CD8-positive, alpha-beta memory T cell (primary cell): ENCODE measurements at regions not wholly inside any gene's neighbourhood (a gene's known extent, or its start where the extent isn't known, plus 50 kb on each side); places are given as distances from the start of the nearest gene placed in this dataset.
"Not testable (repeated sequence)": the region's sequence is repeated elsewhere in the genome, so short reads cannot be mapped to it uniquely, and the experiment has no call there.

Experiments
- CTCF ChIA-PET: fragments of 350-600 bp; sonication (Branson Sonifier 250); formaldehyde crosslinking; loops from one replicate; lab custom pipeline; 2021; ENCODE audit warnings: antibody characterized with exemption; lab: Charles Lee
- POLR2A ChIA-PET: fragments of 350-600 bp; sonication (Branson Sonifier 250); formaldehyde crosslinking; loops from one replicate; lab custom pipeline; 2021; ENCODE audit warnings: antibody characterized with exemption; lab: Charles Lee
- DNase-seq, 5 donors: peaks; one replicate each; pipeline versions ENCODE4 v3.0.0 to v3.0.0-alpha.2; 2020 to 2022; ENCODE audit warnings: mixed read lengths in 1 of 5
- H3K27ac ChIP-seq: one replicate; pipeline ENCODE4 v1.7.0; 2013; ENCODE audit warnings: low read depth, mild to moderate bottlenecking, low read length, moderate library complexity
- H3K27me3 ChIP-seq: 2 replicates; pipeline ENCODE4 v1.7.0; 2013; ENCODE audit warnings: low read length, mild to moderate bottlenecking; ENCODE audit not compliant: insufficient read depth, poor library complexity, severe bottlenecking
- H3K36me3 ChIP-seq: 2 replicates; pipeline ENCODE4 v1.7.0; 2013; ENCODE audit warnings: mild to moderate bottlenecking, low read length, moderate library complexity; ENCODE audit not compliant: insufficient read depth
- H3K4me1 ChIP-seq: 2 replicates; pipeline ENCODE4 v1.7.0; 2013; ENCODE audit warnings: mild to moderate bottlenecking, low read length, moderate library complexity; ENCODE audit not compliant: insufficient read depth
- H3K4me3 ChIP-seq: 2 replicates; pipeline ENCODE4 v1.7.0; 2013; ENCODE audit warnings: mild to moderate bottlenecking, low read length
- H3K9me3 ChIP-seq: 2 replicates; pipeline ENCODE4 v1.7.0; 2013; ENCODE audit warnings: mild to moderate bottlenecking, low read length
- H3K27ac Mint-ChIP-seq, 8 donors: one replicate each; pipeline ENCODE4 v1.8.0; 2020 to 2021; ENCODE audit warnings: mixed read lengths in 8 of 8, mild to moderate bottlenecking in 6 of 8, inconsistent platforms in 3 of 8, moderate library complexity in 3 of 8
- H3K27me3 Mint-ChIP-seq, 2 donors: one replicate each; pipeline ENCODE4 v1.8.0; 2020 to 2021; ENCODE audit warnings: mixed read lengths in 2 of 2, mild to moderate bottlenecking in 1 of 2, moderate library complexity in 1 of 2
- H3K36me3 Mint-ChIP-seq, 3 donors: one replicate each; pipeline ENCODE4 v1.8.0; 2020 to 2021; ENCODE audit warnings: mixed read lengths in 3 of 3, inconsistent platforms in 1 of 3, mild to moderate bottlenecking in 1 of 3
- H3K4me1 Mint-ChIP-seq, 3 donors: one replicate each; pipeline ENCODE4 v1.8.0; 2020 to 2021; ENCODE audit warnings: mixed read lengths in 3 of 3, inconsistent platforms in 1 of 3, mild to moderate bottlenecking in 1 of 3
- H3K4me3 Mint-ChIP-seq, 7 donors: one replicate each; pipeline ENCODE4 v1.8.0; 2020 to 2021; ENCODE audit warnings: mixed read lengths in 7 of 7, mild to moderate bottlenecking in 6 of 7, moderate library complexity in 4 of 7, inconsistent platforms in 2 of 7
- H3K9me3 Mint-ChIP-seq, 5 donors: one replicate each; pipeline ENCODE4 v1.8.0; 2020 to 2022; ENCODE audit warnings: mixed read lengths in 5 of 5, mild to moderate bottlenecking in 3 of 5, moderate library complexity in 2 of 5, inconsistent platforms in 1 of 5

DNA sequence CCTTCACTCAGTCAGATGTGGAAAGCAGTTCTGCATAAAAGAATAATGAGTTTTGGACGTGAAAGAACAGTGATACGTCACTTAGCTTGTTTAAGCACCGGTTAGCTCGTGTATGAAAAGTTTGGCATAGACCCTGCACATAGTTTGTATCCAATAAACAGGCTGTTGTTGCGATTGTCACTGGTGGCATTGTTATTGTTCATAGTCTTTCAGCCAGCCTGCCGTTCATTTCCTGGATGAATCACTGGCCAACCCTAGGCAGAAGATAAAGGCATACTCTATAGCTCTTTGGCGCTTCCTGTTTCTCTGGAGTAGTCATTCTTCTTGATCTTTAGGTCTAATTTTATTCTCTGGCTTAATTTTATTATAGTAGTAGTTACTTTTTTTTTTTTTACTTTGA lies 57.8 kb upstream of the ANKRD30A start:
- Mint-ChIP-seq H3K4me3 (no peak overlapping the region), H3K27me3 (no peaks in the 10 kb centered on the region), H3K9me3 (peaks cover 11 to 26% (median 13%) of the 10 kb centered on the region in 5 donors), H3K27ac (no peak overlapping the region), H3K36me3 (no peaks in the 10 kb centered on the region), H3K4me1 (no peaks in the 10 kb centered on the region)
- H3K4me1 ChIP-seq = no peaks in the 10 kb centered on the region
- no peak for DNase-seq
- H3K27ac ChIP-seq = no peak overlapping the region
- H3K36me3 ChIP-seq = no peaks in the 10 kb centered on the region
- peaks cover 8% of the 10 kb centered on the region for H3K9me3 ChIP-seq
- no peaks in the 10 kb centered on the region for H3K27me3 ChIP-seq
- POLR2A ChIA-PET = no interaction called here
- H3K4me3 ChIP-seq = no peak overlapping the region
- CTCF ChIA-PET = no interaction called here

DNA sequence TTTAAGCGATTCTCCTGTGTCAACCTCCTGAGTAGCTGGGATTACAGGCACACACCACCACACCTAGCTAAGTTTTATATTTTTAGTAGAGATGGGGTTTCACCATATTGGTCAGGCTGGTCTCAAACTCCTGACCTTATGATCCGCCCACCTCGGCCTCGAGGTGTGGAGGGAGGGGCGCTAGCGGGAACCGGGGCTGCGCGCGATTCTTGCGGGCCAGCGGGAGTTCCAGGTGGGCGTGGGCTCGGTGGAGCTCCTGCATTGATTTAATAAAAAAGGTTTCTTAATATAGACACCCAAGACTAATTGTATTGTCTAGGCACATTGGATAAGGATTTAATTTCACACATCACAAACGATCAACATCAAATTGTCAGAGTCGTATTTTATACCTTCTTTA lies 63.1 kb upstream of the ANKRD30A start:
- H3K4me3 Mint-ChIP-seq, POLR2A ChIA-PET, H3K36me3 Mint-ChIP-seq, DNase-seq, H3K27me3 Mint-ChIP-seq, H3K4me1 Mint-ChIP-seq, H3K27ac ChIP-seq, H3K27me3 ChIP-seq, CTCF ChIA-PET, H3K36me3 ChIP-seq, H3K27ac Mint-ChIP-seq, H3K4me1 ChIP-seq, H3K4me3 ChIP-seq, H3K9me3 ChIP-seq: not testable (repeated sequence)
- peaks cover 5 to 19% (median 13%) of the 10 kb centered on the region in 5 donors for H3K9me3 Mint-ChIP-seq

DNA sequence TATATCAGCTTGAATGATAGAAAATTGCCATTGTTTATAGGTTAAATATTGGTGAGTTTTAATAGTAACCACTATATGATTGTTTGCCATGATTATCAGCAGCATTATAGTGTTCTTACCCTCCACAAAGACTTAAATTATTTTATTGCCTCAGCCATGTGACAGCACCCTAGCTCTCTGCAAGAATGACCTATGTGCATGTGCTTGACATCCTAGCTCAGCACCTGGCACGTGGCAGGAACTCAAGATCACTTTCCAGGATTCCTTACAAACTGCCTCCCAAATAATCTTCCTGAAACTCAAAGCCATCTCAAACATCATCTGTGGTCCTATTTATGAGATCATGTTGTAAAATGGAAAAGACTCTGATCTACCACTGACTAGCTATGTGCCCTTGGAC lies 68.1 kb upstream of the ANKRD30A start:
- ChIA-PET CTCF (no interaction called here), POLR2A (no interaction called here)
- H3K36me3 Mint-ChIP-seq = no peaks in the 10 kb centered on the region
- no peak overlapping the region for H3K4me3 Mint-ChIP-seq
- peaks cover 3 to 16% (median 10%) of the 10 kb centered on the region in 5 donors for H3K9me3 Mint-ChIP-seq
- peaks cover 0 to 1% of the 10 kb centered on the region in 2 donors for H3K27me3 Mint-ChIP-seq
- no peak overlapping the region for H3K4me3 ChIP-seq
- H3K36me3 ChIP-seq = no peaks in the 10 kb centered on the region
- no peaks in the 10 kb centered on the region for H3K9me3 ChIP-seq
- H3K27ac ChIP-seq = no peak overlapping the region
- no peaks in the 10 kb centered on the region for H3K27me3 ChIP-seq
- no peaks in the 10 kb centered on the region for H3K4me1 Mint-ChIP-seq
- H3K27ac Mint-ChIP-seq = no peak overlapping the region
- DNase-seq = no peak
- no peaks in the 10 kb centered on the region for H3K4me1 ChIP-seq

DNA sequence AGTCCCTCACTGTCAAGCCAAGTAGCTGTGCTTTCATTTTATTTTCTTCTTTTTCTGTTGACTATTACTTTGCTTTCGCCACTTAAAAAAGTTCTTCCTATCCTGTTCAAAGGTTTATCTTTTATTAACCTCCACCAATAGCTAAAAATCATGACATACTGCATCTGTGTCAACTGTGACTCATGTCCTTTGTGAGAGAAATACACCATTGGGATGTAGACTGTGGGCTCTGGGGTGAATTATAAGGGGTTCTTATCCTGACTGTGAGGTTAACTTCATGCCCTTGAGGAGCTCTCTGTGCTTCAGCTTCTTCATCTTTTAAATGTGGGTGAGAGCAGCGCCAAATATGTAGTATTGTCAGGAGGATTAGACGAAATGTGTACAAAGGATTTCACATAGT lies 71.9 kb upstream of the ANKRD30A start:
- Mint-ChIP-seq H3K4me3 (no peak overlapping the region), H3K4me1 (no peaks in the 10 kb centered on the region), H3K27me3 (peaks cover 0 to 1% of the 10 kb centered on the region in 2 donors), H3K9me3 (peaks cover 5 to 18% (median 16%) of the 10 kb centered on the region in 5 donors), H3K36me3 (no peaks in the 10 kb centered on the region), H3K27ac (no peak overlapping the region)
- ChIA-PET CTCF (no interaction called here), POLR2A (no interaction called here)
- Histone ChIP-seq H3K36me3 (no peaks in the 10 kb centered on the region), H3K9me3 (no peaks in the 10 kb centered on the region), H3K27me3 (no peaks in the 10 kb centered on the region), H3K27ac (no peak overlapping the region), H3K4me3 (no peak overlapping the region), H3K4me1 (no peaks in the 10 kb centered on the region)
- no peak for DNase-seq

DNA sequence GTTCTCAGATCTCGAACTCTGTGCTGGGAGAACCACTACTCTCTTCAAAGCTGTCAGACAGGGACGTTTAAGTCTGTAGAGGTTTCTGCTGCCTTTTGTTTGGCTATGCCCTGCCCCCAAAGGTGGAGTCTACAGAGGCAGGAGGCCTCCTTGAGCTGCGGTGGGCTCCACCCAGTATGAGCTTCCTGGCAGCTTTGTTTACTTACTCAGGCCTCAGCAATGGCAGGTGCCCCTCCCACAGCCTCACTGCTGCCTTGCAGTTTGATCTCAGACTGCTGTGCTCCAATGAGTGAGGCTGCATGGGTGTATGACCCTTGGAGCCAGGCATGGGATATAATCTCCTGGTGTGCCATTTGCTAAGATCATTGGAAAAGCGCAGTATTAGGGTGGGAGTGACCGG lies 75.4 kb upstream of the ANKRD30A start:
- H3K4me1 Mint-ChIP-seq, H3K4me1 ChIP-seq, H3K36me3 ChIP-seq, POLR2A ChIA-PET, H3K27me3 Mint-ChIP-seq, H3K9me3 ChIP-seq, H3K4me3 ChIP-seq, DNase-seq, H3K27ac ChIP-seq, H3K36me3 Mint-ChIP-seq, H3K27ac Mint-ChIP-seq, CTCF ChIA-PET, H3K27me3 ChIP-seq, H3K4me3 Mint-ChIP-seq: not testable (repeated sequence)
- H3K9me3 Mint-ChIP-seq = peaks cover 8 to 37% (median 16%) of the 10 kb centered on the region in 5 donors

DNA sequence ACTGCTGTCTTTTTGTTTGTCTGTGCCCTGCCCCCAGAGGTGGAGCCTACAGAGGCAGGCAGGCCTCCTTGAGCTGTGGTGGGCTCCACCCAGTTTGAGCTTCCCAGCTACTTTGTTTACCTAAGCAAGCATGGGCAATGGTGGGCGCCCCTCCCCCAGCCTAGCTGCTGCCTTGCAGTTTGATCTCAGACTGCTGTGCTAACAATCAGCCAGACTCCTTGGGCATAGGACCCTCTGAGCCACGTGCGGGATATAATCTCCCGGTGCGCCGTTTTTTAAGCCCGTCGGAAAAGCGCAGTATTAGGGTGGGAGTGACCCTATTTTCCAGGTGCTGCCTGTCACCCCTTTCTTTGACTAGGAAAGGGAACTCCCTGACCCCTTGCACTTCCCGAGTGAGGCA lies 81.1 kb upstream of the ANKRD30A start:
- H3K27me3 ChIP-seq, H3K4me1 ChIP-seq, POLR2A ChIA-PET, H3K27ac ChIP-seq, H3K4me3 Mint-ChIP-seq, DNase-seq, H3K36me3 Mint-ChIP-seq, H3K4me3 ChIP-seq, H3K27me3 Mint-ChIP-seq, H3K4me1 Mint-ChIP-seq, CTCF ChIA-PET, H3K9me3 ChIP-seq, H3K36me3 ChIP-seq, H3K27ac Mint-ChIP-seq: not testable (repeated sequence)
- H3K9me3 Mint-ChIP-seq = peaks cover 3 to 29% (median 23%) of the 10 kb centered on the region in 5 donors

DNA sequence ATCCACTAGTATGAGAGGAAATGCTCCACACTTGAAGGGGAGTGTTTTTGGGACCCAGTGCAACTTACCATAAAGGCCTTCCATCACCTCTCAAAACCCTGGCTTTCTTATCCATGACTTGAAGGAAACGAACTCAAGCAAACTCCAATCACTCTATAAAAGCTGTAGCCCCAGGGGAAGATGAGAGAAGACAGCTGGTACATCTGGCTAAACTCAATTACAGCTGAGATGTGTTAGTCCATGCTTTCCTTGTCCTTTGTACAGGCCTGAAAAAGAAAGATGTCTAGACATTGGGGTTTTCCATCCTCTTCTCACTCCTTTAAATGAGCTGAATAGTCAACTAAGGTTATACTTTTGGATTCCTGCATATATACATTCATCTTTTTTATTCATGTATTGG lies 89.5 kb upstream of the ANKRD30A start:
- no peaks in the 10 kb centered on the region for H3K9me3 ChIP-seq
- H3K4me3 Mint-ChIP-seq = no peak overlapping the region
- H3K27ac ChIP-seq = no peak overlapping the region
- H3K36me3 ChIP-seq = no peaks in the 10 kb centered on the region
- DNase-seq = no peak
- ChIA-PET POLR2A (no interaction called here), CTCF (no interaction called here)
- H3K4me3 ChIP-seq = no peak overlapping the region
- no peaks in the 10 kb centered on the region for H3K4me1 ChIP-seq
- no peak overlapping the region for H3K27ac Mint-ChIP-seq
- no peaks in the 10 kb centered on the region for H3K4me1 Mint-ChIP-seq
- H3K27me3 ChIP-seq = no peaks in the 10 kb centered on the region
- no peaks in the 10 kb centered on the region for H3K27me3 Mint-ChIP-seq
- H3K36me3 Mint-ChIP-seq = no peaks in the 10 kb centered on the region
- H3K9me3 Mint-ChIP-seq = peaks cover 3 to 15% (median 6%) of the 10 kb centered on the region in 5 donors

DNA sequence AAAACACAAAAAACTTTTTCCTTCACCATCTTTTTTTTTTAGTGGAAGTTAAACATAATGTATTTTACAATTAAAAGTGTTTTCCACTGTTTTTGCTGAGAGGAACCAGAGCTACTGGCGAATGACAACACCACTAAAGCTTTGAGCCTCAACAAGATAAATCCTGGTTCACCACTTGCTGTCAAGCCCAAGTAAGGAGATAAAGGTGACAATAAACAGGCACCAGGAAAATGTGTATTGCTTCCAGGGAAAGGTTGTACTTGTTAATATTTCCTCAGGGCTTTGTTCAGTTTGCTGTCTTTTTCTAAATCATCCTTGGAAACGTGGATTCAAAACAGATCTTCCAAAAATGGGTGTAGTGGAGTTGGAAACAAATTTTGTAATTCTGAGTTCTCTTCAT lies 109.9 kb upstream of the ANKRD30A start:
- Mint-ChIP-seq H3K27me3 (no peaks in the 10 kb centered on the region), H3K36me3 (no peaks in the 10 kb centered on the region), H3K9me3 (peaks cover 3 to 42% (median 6%) of the 10 kb centered on the region in 5 donors), H3K27ac (peak overlapping the region in 1 of 8 donors; percentile 2), H3K4me1 (no peaks in the 10 kb centered on the region), H3K4me3 (no peak overlapping the region)
- Histone ChIP-seq H3K27me3 (no peaks in the 10 kb centered on the region), H3K36me3 (no peaks in the 10 kb centered on the region), H3K9me3 (no peaks in the 10 kb centered on the region), H3K27ac (no peak overlapping the region), H3K4me3 (no peak overlapping the region), H3K4me1 (no peaks in the 10 kb centered on the region)
- DNase-seq = no peak
- ChIA-PET POLR2A (no interaction called here), CTCF (no interaction called here)

DNA sequence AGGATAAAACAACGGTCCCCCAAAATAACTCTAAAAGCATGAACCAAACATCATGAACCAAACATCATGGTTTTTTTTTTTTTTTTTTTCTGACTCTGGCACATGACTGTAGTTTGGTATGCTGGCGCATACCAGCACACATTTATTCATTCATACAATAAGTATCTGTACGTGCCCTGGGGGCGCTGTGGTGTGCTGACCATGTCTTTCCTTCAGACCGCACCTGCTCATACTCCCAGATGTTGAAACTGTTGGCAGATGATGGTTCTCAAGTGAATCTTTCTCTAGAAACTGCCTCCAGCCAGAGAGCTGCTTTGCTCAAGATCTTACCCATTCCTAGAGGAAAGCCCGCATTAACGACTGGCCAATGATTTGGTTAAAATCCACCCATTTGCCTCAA lies 114.7 kb upstream of the ANKRD30A start:
- CTCF ChIA-PET = no interaction called here
- POLR2A ChIA-PET = no interaction called here
- no peaks in the 10 kb centered on the region for H3K27me3 Mint-ChIP-seq
- no peak for DNase-seq
- Histone ChIP-seq H3K27ac (no peak overlapping the region), H3K9me3 (no peaks in the 10 kb centered on the region), H3K27me3 (no peaks in the 10 kb centered on the region), H3K4me1 (no peaks in the 10 kb centered on the region), H3K4me3 (no peak overlapping the region), H3K36me3 (no peaks in the 10 kb centered on the region)
- no peaks in the 10 kb centered on the region for H3K36me3 Mint-ChIP-seq
- H3K9me3 Mint-ChIP-seq = peaks cover 2 to 24% (median 8%) of the 10 kb centered on the region in 5 donors
- H3K4me1 Mint-ChIP-seq = no peaks in the 10 kb centered on the region
- H3K4me3 Mint-ChIP-seq = no peak overlapping the region
- no peak overlapping the region for H3K27ac Mint-ChIP-seq
